Liver (tissue), 8 donors: ENCODE measurements at regions not wholly inside any gene's neighbourhood (a gene's known extent, or its start where the extent isn't known, plus 50 kb on each side); places are given as distances from the start of the nearest gene placed in this dataset.

ENCODE experiments used
- DNase-seq: peaks from one replicate; pipeline ENCODE4 v3.0.0-alpha.2; 2017; ENCODE audit warnings: low spot score
- H3K27ac ChIP-seq, 2 donors: one replicate each; pipeline ENCODE4 v1.7.0; 2013; ENCODE audit warnings: inconsistent platforms in 2 of 2, low read length in 2 of 2, control low read depth in 1 of 2, low read depth in 1 of 2, mild to moderate bottlenecking in 1 of 2
- H3K27me3 ChIP-seq, 4 donors: one replicate each; pipeline versions ENCODE4 v1.6.1 to v1.7.0; 2013; ENCODE audit warnings: low read length in 3 of 4, inconsistent platforms in 1 of 4, mild to moderate bottlenecking in 1 of 4, moderate library complexity in 1 of 4; ENCODE audit not compliant: control insufficient read depth in 4 of 4, insufficient read depth in 4 of 4
- H3K36me3 ChIP-seq, 4 donors: one replicate each; pipeline versions ENCODE4 v1.6.1 to v1.7.0; 2013; ENCODE audit warnings: low read length in 3 of 4, mild to moderate bottlenecking in 3 of 4, low read depth in 1 of 4, moderate library complexity in 1 of 4; ENCODE audit not compliant: control insufficient read depth in 4 of 4, insufficient read depth in 3 of 4
- H3K4me1 ChIP-seq, 4 donors: one replicate each; pipeline versions ENCODE4 v1.6.1 to v1.7.0; 2013; ENCODE audit warnings: low read length in 3 of 4, mild to moderate bottlenecking in 3 of 4, moderate library complexity in 1 of 4; ENCODE audit not compliant: control insufficient read depth in 4 of 4, insufficient read depth in 4 of 4
- H3K4me3 ChIP-seq, 3 donors: one replicate each; pipeline versions ENCODE4 v1.6.1 to v1.7.0; 2013; ENCODE audit warnings: low read length in 3 of 3, control low read depth in 1 of 3, low read depth in 1 of 3, mild to moderate bottlenecking in 1 of 3
- H3K9ac ChIP-seq, 2 donors: one replicate each; pipeline ENCODE4 v1.7.0; 2013; ENCODE audit warnings: low read length in 2 of 2, mild to moderate bottlenecking in 2 of 2, moderate library complexity in 2 of 2, control low read depth in 1 of 2, low read depth in 1 of 2
- H3K9me3 ChIP-seq, 4 donors: one replicate each; pipeline versions ENCODE4 v1.6.1 to v1.7.0; 2013; ENCODE audit warnings: low read length in 3 of 4; ENCODE audit not compliant: control insufficient read depth in 4 of 4
- ATF3 ChIP-seq: IDR thresholded peaks from 2 replicates; pipeline ENCODE4 v1.6.1; 2016; ENCODE audit warnings: antibody characterized with exemption
- CTCF ChIP-seq: fragments of 150-350 bp; IDR thresholded peaks from 2 replicates; pipeline ENCODE4 v1.5.1; 2017; ENCODE audit warnings: improper control_type of control experiment, low read depth, low read length; ENCODE audit not compliant: missing input control
- EGR1 ChIP-seq, 2 donors: IDR thresholded peaks; 2 replicates each; pipeline ENCODE4 v1.6.1; 2016 to 2018; ENCODE audit warnings: antibody characterized with exemption in 2 of 2, low read depth in 2 of 2
- FOXA2 ChIP-seq: IDR thresholded peaks from 2 replicates; pipeline ENCODE4 v1.6.1; 2016; ENCODE audit warnings: antibody characterized with exemption
- GABPA ChIP-seq, 2 donors: IDR thresholded peaks in 1 of 2; conservative IDR thresholded peaks in 1 of 2; 2 replicates each; pipeline ENCODE4 v1.6.1; 2016; ENCODE audit warnings: antibody characterized with exemption in 2 of 2, mild to moderate bottlenecking in 1 of 2, moderate library complexity in 1 of 2
- HNF4A ChIP-seq, 2 donors: conservative IDR thresholded peaks; 2 replicates each; pipeline ENCODE4 v1.6.1; 2016; ENCODE audit warnings: antibody characterized with exemption in 2 of 2, mild to moderate bottlenecking in 2 of 2
- JUND ChIP-seq, 2 donors: IDR thresholded peaks; 2 replicates each; pipeline ENCODE4 v1.6.1; 2016; ENCODE audit warnings: antibody characterized with exemption in 2 of 2
- MAX ChIP-seq: IDR thresholded peaks from 2 replicates; pipeline ENCODE4 v1.6.1; 2016; ENCODE audit warnings: antibody characterized with exemption
- NR2F2 ChIP-seq: IDR thresholded peaks from 2 replicates; pipeline ENCODE4 v1.6.1; 2016; ENCODE audit warnings: antibody characterized with exemption
- RAD21 ChIP-seq, 2 donors: IDR thresholded peaks; 2 replicates each; pipeline ENCODE4 v1.6.1; 2016; ENCODE audit warnings: antibody characterized with exemption in 2 of 2, mild to moderate bottlenecking in 2 of 2
- REST ChIP-seq: IDR thresholded peaks from 2 replicates; pipeline ENCODE4 v1.6.1; 2016; ENCODE audit warnings: antibody characterized with exemption, mild to moderate bottlenecking
- RXRA ChIP-seq, 2 donors: IDR thresholded peaks; 2 replicates each; pipeline ENCODE4 v1.6.1; 2017 to 2018; ENCODE audit warnings: antibody characterized with exemption in 2 of 2, mild to moderate bottlenecking in 1 of 2
- SP1 ChIP-seq: IDR thresholded peaks from 2 replicates; pipeline ENCODE4 v1.6.1; 2018; ENCODE audit warnings: antibody characterized with exemption, mild to moderate bottlenecking
- TAF1 ChIP-seq: conservative IDR thresholded peaks from 2 replicates; pipeline ENCODE4 v1.6.1; 2016; ENCODE audit warnings: antibody characterized with exemption, mild to moderate bottlenecking
- YY1 ChIP-seq: IDR thresholded peaks from 2 replicates; pipeline ENCODE4 v1.6.1; 2016; ENCODE audit warnings: antibody characterized with exemption, mild to moderate bottlenecking
- ZBTB33 ChIP-seq: IDR thresholded peaks from 2 replicates; pipeline ENCODE4 v1.6.1; 2016; ENCODE audit warnings: antibody characterized with exemption
- WGBS: extraction: QIAGEN DNeasy Blood & Tissue Kit; methylation state at CpG from one replicate; pipeline ENCODE4 v1.1.7; 2013; 5-methylcytosine and 5-hydroxymethylcytosine counted together
- donor health status: healthy.
- donor health status: healthy.
- donor health status: healthy.
- donor health status: healthy.
- donor health status: healthy.

GRCh38 chr12:93982771-93983315, 165.5 kb upstream of the PLXNC1 start:
- H3K36me3 ChIP-seq: no peaks in the 10 kb centered on the region
- WGBS: 77% methylated on average over 9 of the region's 9 CpGs
- no peak for DNase-seq

GRCh38 chr12:93984005-93984404, 164.4 kb upstream of the PLXNC1 start:
- 90% methylated on average over 2 of the region's 2 CpGs for WGBS
- no peak overlapping the region for H3K27ac ChIP-seq
- no peak for TF ChIP-seq TAF1
- no peak for TF ChIP-seq GABPA (IDR thresholded peaks at IDR 0.05 in 1 of 2, conservative IDR thresholded peaks at IDR 0.05 in 1 of 2)

More at GRCh38 chr12:93982771-93983315, 165.5 kb upstream of the PLXNC1 start:
- no peaks in the 10 kb centered on the region for H3K27me3 ChIP-seq
- H3K9ac ChIP-seq: no peak overlapping the region
- H3K27ac ChIP-seq: no peak overlapping the region
- H3K4me3 ChIP-seq: no peak overlapping the region
- peaks cover 0 to 3% (median 1%) of the 10 kb centered on the region in 4 donors for H3K4me1 ChIP-seq
- TF ChIP-seq ATF3 (no peak), NR2F2 (no peak), MAX (no peak), RXRA (IDR thresholded peaks at IDR 0.05) (no peak), REST (no peak), ZBTB33 (no peak), YY1 (no peak), FOXA2 (no peak), TAF1 (no peak), HNF4A (conservative IDR thresholded peaks at IDR 0.05) (no peak)
- H3K9me3 ChIP-seq: no peaks in the 10 kb centered on the region

GRCh38 chr12:93989949-93990348, 158.4 kb upstream of the PLXNC1 start:
- no peaks in the 10 kb centered on the region for H3K27me3 ChIP-seq
- H3K9me3 ChIP-seq: no peaks in the 10 kb centered on the region
- H3K36me3 ChIP-seq: no peaks in the 10 kb centered on the region
- WGBS: 95% methylated on average over 1 of the region's 1 CpG
- no peak overlapping the region for H3K27ac ChIP-seq
- peaks cover 0 to 3% (median 0%) of the 10 kb centered on the region in 4 donors for H3K4me1 ChIP-seq
- H3K4me3 ChIP-seq: no peak overlapping the region
- H3K9ac ChIP-seq: no peak overlapping the region
- no peak for DNase-seq
- no peak for TF ChIP-seq ZBTB33
- TF ChIP-seq RAD21 (IDR thresholded peaks at IDR 0.05): no peak
- no peak for TF ChIP-seq ATF3
- no peak for TF ChIP-seq CTCF
- no peak for TF ChIP-seq GABPA (IDR thresholded peaks at IDR 0.05 in 1 of 2, conservative IDR thresholded peaks at IDR 0.05 in 1 of 2)
- no peak for TF ChIP-seq MAX
- TF ChIP-seq RXRA (IDR thresholded peaks at IDR 0.05): no peak
- TF ChIP-seq JUND (IDR thresholded peaks at IDR 0.05): no peak
- no peak for TF ChIP-seq EGR1 (IDR thresholded peaks at IDR 0.05; ENCODE audit: low read depth in 2 of 2)
- TF ChIP-seq TAF1: no peak
- no peak for TF ChIP-seq FOXA2
- TF ChIP-seq SP1: no peak
- no peak for TF ChIP-seq YY1
- no peak for TF ChIP-seq HNF4A (conservative IDR thresholded peaks at IDR 0.05)

More at GRCh38 chr12:93984005-93984404, 164.4 kb upstream of the PLXNC1 start:
- Histone ChIP-seq H3K36me3 (no peaks in the 10 kb centered on the region), H3K9ac (no peak overlapping the region), H3K4me3 (no peak overlapping the region), H3K9me3 (no peaks in the 10 kb centered on the region), H3K4me1 (peaks cover 0 to 3% (median under 1%) of the 10 kb centered on the region in 4 donors), H3K27me3 (no peaks in the 10 kb centered on the region)
- no peak for DNase-seq
